Thyroid gland (tissue), 4 donors: ENCODE measurements at regions not wholly inside any gene's neighbourhood (a gene's known extent, or its start where the extent isn't known, plus 50 kb on each side); places are given as distances from the start of the nearest gene placed in this dataset.

ENCODE experiments used
- CTCF ChIP-seq, 6 experiments: fragments of 200-600 bp in 3 of 6; fragments of 450-650 bp in 3 of 6; sonication (generic) in 3 of 6; IDR thresholded peaks; one replicate each; pipeline ENCODE4 v1.5.1; 2016 to 2019; ENCODE audit warnings: antibody characterized with exemption in 6 of 6, mild to moderate bottlenecking in 2 of 6, inconsistent platforms in 1 of 6, moderate library complexity in 1 of 6
- POLR2A ChIP-seq, 2 donors: fragments of 450-650 bp; IDR thresholded peaks; one replicate each; pipeline ENCODE4 v1.6.1; 2017; ENCODE audit warnings: antibody characterized with exemption in 2 of 2, mild to moderate bottlenecking in 2 of 2, moderate library complexity in 1 of 2

GRCh38 chr18:14965553-14965952, 217.6 kb downstream of the ANKRD30B start:
- TF ChIP-seq CTCF (IDR thresholded peaks at IDR 0.05) (no peak), POLR2A (IDR thresholded peaks at IDR 0.05) (no peak)
